SJSA1 (cell line): ENCODE measurements at regions not wholly inside any gene's neighbourhood (a gene's known extent, or its start where the extent isn't known, plus 50 kb on each side); places are given as distances from the start of the nearest gene placed in this dataset.

Experiments used
- DNase-seq, 2 experiments: peaks; one replicate each; pipeline ENCODE4 v3.0.0-alpha.2; 2015 to 2020; ENCODE audit warnings: low spot score in 2 of 2, low read depth in 1 of 2
- H3K27ac ChIP-seq: fragments of 250-450 bp; sonication (Bioruptor Pico); 2 replicates; pipeline ENCODE4 v1.5.1; 2020; ENCODE audit warnings: mild to moderate bottlenecking, moderate library complexity
- H3K27me3 ChIP-seq: fragments of 250-450 bp; sonication (Bioruptor Pico); replicated peaks from 2 replicates; pipeline ENCODE4 v1.5.1; 2020; ENCODE audit warnings: mild to moderate bottlenecking, moderate library complexity
- H3K36me3 ChIP-seq: fragments of 250-450 bp; sonication (Bioruptor Pico); 2 replicates; pipeline ENCODE4 v1.5.1; 2020; ENCODE audit warnings: mild to moderate bottlenecking
- H3K4me1 ChIP-seq: fragments of 250-450 bp; sonication (Bioruptor Pico); replicated peaks from 2 replicates; pipeline ENCODE4 v1.6.1; 2021; ENCODE audit warnings: mild to moderate bottlenecking
- H3K4me3 ChIP-seq: fragments of 250-450 bp; sonication (Bioruptor Pico); 2 replicates; pipeline ENCODE4 v1.5.1; 2020; ENCODE audit warnings: mild to moderate bottlenecking
- H3K9me3 ChIP-seq: fragments of 250-450 bp; sonication (Bioruptor Pico); replicated peaks from 2 replicates; pipeline ENCODE4 v1.5.1; 2020; ENCODE audit warnings: mild to moderate bottlenecking

DNA sequence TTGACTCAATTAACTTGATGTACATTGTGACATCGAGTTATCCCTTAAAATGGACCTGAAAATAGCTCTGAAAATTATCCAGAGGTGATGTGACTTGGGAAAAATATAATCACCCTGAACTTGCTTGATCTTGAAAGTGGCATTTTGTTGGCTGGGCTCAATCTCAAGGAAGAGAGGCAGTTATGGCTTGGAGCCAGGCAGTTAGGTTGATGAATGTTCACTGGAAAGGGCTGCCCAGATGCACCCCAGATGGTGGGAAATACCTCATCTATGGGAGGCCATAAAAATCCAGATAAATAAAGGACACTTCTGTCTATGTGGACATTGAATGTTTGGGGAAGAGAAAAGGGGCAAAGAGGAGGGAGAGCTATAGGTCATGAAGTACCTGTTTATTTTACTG is 55.7 kb upstream of the OR5AN1 start:
- Histone ChIP-seq H3K4me3 (no peak overlapping the region), H3K27ac (no peak overlapping the region), H3K4me1 (no peaks in the 10 kb centered on the region), H3K27me3 (no peaks in the 10 kb centered on the region), H3K9me3 (no peaks in the 10 kb centered on the region), H3K36me3 (no peaks in the 10 kb centered on the region)
- no peak for DNase-seq

DNA sequence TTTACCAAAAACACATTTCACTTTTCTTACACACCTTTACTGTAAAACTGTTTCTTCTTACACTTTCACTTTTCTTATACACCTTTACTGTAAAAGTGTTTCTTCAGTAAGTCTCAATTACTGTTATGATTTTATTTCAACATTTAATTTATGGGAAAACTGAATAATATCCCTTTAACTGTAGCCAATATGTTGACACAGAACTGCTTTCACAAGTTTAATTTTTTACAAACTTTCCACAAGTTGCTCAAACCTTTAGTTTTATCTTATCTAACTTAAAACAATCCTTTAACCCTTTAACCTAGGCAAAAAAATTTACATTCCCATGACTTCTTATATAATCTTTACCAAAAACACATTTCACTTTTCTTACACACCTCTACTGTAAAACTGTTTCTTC is 63.3 kb upstream of the OR5AN1 start:
- H3K4me3 ChIP-seq: no peak overlapping the region
- no peaks in the 10 kb centered on the region; the same call in 1 of the 2 replicates for H3K9me3 ChIP-seq
- no peak overlapping the region for H3K27ac ChIP-seq
- no peaks in the 10 kb centered on the region for H3K4me1 ChIP-seq
- peaks cover 6% of the 10 kb centered on the region for H3K27me3 ChIP-seq
- no peak for DNase-seq
- H3K36me3 ChIP-seq: no peaks in the 10 kb centered on the region

GRCh38 chr11:59292611-59293010 is 66.1 kb upstream of the OR5AN1 start:
- Histone ChIP-seq H3K27ac (no peak overlapping the region), H3K4me3 (no peak overlapping the region), H3K27me3 (peaks cover 6% of the 10 kb centered on the region), H3K4me1 (no peaks in the 10 kb centered on the region), H3K9me3 (no peaks in the 10 kb centered on the region; the same call in 1 of the 2 replicates), H3K36me3 (no peaks in the 10 kb centered on the region)
- DNase-seq: no peak

- Histone ChIP-seq H3K36me3 (no peaks in the 10 kb centered on the region), H3K4me3 (no peak overlapping the region), H3K27ac (no peak overlapping the region), H3K9me3 (no peaks in the 10 kb centered on the region), H3K27me3 (no peaks in the 10 kb centered on the region; the same call in none of the 2 replicates), H3K4me1 (no peaks in the 10 kb centered on the region)
- no peak for DNase-seq
Observed at GRCh38 chr11:59291228-59291627, 67.5 kb upstream of the OR5AN1 start.

DNA sequence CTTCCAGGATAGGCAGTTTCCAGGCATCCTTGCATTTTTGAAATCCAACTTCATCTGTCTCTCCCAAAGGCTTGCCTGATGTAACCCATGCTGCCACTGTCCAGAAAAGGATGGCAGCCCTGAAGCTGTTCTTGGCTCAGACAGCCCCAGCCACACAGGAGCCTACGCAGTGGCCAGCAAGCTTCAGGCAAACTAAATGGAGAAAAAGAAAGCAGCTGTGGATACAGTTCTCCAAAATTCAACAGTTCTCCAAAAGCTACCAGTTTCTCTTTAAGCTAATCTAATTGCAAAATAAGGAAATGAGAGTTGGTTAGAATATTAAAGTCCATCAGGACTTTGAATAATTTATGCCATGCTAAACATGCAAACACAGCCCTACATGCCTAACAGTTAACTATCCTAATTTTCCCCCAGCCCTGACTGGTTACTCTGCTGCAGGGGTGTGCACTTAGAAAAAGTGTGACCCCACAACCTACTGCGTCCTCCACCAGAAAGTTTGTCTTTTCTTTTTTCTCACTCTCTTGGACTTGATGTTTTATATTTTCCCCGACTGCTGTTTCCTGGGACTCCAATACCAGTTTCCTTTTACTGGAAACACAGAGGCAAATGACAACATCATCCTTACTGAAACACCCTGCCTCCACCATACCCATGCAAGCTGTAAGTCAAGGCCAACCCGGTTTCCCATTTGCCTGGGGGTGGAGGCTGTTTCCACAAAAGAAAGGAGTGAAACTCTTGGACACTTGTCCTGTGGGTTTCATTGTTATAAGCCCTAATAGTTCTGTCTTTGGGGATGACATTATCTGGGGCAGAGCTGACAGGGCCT is 69.1 kb upstream of the OR5AN1 start:
- no peak for DNase-seq
- Histone ChIP-seq H3K9me3 (no peaks in the 10 kb centered on the region), H3K27ac (no peak overlapping the region), H3K4me1 (no peaks in the 10 kb centered on the region), H3K27me3 (no peaks in the 10 kb centered on the region; the same call in 1 of the 2 replicates), H3K36me3 (no peaks in the 10 kb centered on the region), H3K4me3 (no peak overlapping the region)

DNA sequence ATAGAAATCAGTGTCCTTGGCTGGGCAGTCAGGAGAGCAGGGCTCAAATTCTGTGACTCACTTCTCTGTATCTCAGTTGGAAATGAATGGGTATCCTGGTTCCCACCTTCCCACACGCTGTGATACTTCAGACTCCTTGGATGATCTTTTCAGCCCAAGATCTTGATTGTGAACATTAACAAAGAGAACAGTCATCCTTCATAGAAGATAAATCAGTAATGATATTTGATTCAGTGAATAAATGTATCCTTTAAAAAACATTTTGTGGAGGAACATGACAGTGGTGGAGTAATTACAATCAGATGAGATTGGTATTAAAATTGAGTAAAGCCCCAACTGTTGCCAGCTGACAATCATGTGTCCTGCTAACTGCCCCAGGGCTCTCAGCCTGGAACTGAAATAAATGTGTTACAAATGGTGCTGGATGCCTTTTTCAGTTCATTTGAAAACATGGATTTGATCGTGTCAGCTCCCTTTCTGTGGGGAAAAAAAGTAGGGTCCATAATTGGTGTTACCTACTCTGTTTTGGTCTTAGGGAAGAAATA is 72.9 kb upstream of the OR5AN1 start:
- no peak overlapping the region for H3K4me3 ChIP-seq
- no peaks in the 10 kb centered on the region for H3K9me3 ChIP-seq
- H3K27me3 ChIP-seq: no peaks in the 10 kb centered on the region
- H3K4me1 ChIP-seq: no peaks in the 10 kb centered on the region
- no peaks in the 10 kb centered on the region for H3K36me3 ChIP-seq
- H3K27ac ChIP-seq: no peak overlapping the region
- DNase-seq: no peak

GRCh38 chr11:59284773-59285129 is 72.0 kb upstream of the MPEG1 start:
- H3K27me3 ChIP-seq: no peaks in the 10 kb centered on the region
- no peaks in the 10 kb centered on the region for H3K36me3 ChIP-seq
- H3K4me3 ChIP-seq: no peak overlapping the region
- H3K4me1 ChIP-seq: no peaks in the 10 kb centered on the region
- no peak overlapping the region for H3K27ac ChIP-seq
- no peaks in the 10 kb centered on the region for H3K9me3 ChIP-seq
- DNase-seq: no peak

DNA sequence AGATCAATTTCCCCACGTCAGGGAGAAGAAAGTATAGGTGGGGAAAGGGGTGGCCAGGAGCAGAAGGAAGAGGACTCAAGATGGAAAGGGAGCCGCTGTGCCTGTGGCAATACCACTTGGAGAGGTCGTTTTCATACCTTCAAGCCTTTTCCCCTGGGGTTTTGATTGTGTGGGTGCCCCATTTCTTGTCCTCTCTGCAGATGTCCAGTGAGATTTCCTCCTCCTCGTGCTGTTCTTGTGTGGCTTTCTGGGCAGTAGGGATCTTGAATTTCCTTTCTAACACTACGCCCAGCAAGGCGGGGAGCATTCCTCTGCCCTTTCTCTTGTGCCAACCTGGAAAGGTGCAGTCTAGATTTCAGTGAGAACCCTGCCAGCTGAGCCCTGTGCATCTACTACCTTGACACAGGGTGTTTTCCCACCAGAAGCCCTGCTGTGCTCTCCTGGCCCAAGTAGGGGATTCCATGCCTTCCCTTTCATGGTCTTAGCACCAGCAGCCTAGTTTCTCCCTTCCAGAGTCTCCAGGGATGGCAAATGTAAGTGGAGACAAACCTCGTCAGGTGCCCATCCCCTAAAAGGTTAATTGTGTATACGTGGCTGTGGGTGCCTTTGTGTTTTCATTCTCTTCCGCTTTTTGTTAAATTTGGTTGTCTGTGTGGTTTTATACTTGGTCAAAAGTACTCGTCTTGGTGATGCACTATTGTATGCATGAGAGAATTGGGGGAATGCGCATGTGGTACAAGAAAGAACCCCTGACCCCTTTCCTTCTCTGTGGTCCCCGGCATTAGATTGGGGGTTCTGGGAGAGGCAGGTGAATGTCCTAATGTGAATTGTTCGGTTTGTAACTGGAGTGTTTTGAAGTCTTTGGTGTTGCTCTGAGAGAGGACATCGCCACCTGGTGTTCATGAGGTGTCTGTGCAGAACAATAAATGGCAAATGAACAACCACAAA is 71.4 kb upstream of the MPEG1 start:
- Histone ChIP-seq H3K4me1 (no peaks in the 10 kb centered on the region), H3K27ac (no peak overlapping the region), H3K27me3 (no peaks in the 10 kb centered on the region), H3K36me3 (no peaks in the 10 kb centered on the region), H3K9me3 (no peaks in the 10 kb centered on the region), H3K4me3 (no peak overlapping the region)
- DNase-seq: peak in 1 of 2 experiments; percentile 50

DNA sequence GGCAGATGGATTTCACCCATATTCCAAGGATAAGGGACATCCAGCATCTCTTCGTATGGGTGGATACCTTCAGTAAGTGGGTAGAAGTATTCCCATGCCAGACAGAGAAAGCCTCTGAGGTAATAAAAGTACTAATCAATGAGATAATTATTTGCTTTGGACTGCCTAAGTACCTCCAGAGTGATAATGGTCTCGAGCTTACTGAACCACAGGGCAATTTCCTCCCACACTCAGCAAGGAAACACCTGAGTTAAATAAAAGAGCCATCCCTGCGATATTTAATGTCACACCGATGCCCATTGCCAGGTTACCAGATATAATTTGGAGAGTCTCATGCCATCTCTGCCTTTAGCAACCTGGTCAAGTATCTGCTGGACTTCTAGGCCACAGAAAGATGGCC is 70.6 kb upstream of the MPEG1 start:
- Histone ChIP-seq H3K27me3 (no peaks in the 10 kb centered on the region), H3K27ac (no peak overlapping the region), H3K4me1 (no peaks in the 10 kb centered on the region), H3K9me3 (no peaks in the 10 kb centered on the region), H3K4me3 (no peak overlapping the region), H3K36me3 (no peaks in the 10 kb centered on the region)
- no peak for DNase-seq

- Histone ChIP-seq H3K4me1 (no peaks in the 10 kb centered on the region), H3K27me3 (no peaks in the 10 kb centered on the region), H3K36me3 (no peaks in the 10 kb centered on the region), H3K27ac (no peak overlapping the region), H3K4me3 (no peak overlapping the region), H3K9me3 (no peaks in the 10 kb centered on the region)
- no peak for DNase-seq
Observed at GRCh38 chr11:59281177-59281576, 68.5 kb upstream of the MPEG1 start.

GRCh38 chr11:59273373-59273841 is 60.7 kb upstream of the MPEG1 start:
- no peak for DNase-seq
- Histone ChIP-seq H3K27me3 (no peaks in the 10 kb centered on the region), H3K27ac (no peak overlapping the region), H3K4me1 (peaks cover 33% of the 10 kb centered on the region), H3K36me3 (no peaks in the 10 kb centered on the region), H3K9me3 (no peaks in the 10 kb centered on the region), H3K4me3 (no peak overlapping the region)

DNA sequence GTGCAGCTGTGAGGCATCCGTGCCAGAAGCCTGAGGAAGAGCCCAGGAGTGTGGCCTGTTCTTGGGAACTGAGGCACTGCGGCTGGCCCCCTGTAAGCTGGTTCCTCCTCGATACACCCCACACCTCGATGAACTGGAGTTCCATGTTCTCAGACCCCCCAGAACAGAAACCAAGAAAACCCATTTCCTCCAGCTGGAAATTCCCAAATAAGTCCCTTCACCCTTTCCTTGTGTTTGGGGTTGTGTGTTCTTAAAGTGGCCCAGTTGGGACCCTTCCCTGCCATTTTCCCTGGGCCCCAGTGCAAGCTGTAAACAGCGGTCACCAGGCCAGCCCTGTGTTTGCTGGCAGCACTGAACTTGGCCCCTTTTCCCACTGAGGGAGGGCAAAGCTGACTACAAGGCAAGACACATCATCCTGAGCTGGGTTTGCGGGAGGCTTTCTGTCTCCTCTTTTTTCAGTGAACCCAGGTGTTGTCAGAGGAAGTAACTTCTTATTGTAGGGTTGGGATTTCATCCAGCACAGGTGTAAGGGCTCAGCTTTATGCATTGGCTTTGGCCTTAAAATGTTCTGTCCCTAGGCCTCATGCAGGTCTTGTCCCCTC is 60.1 kb upstream of the MPEG1 start:
- Histone ChIP-seq H3K27me3 (no peaks in the 10 kb centered on the region), H3K27ac (no peak overlapping the region), H3K9me3 (no peaks in the 10 kb centered on the region), H3K4me1 (peaks cover 38% of the 10 kb centered on the region), H3K4me3 (no peak overlapping the region), H3K36me3 (no peaks in the 10 kb centered on the region)
- DNase-seq: no peak

DNA sequence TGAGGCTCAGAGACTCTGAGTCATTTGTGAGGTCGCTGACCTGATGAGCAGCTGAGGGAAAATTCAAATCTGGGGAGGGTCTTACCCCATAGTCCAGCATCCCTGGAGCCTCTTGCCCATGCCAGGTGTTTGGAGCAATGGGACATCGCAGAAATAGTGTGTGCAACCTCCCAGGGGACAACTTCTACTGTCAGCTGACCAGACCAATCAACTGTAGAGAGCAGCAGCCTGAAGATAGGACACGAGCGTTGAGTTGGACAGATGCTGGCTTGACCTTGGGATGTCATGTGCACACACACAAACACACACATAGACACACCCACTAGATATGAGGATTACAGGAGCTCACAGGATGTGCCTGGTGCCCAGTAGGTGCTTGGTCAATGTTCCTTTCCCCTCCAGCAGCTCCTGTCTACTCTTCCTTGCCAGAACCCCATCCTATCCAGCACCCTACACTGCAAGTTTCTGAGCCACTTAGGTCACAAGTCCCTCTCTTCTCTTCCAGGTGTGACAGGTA is 59.1 kb upstream of the MPEG1 start:
- Histone ChIP-seq H3K9me3 (no peaks in the 10 kb centered on the region), H3K4me3 (no peak overlapping the region), H3K4me1 (peaks cover 48% of the 10 kb centered on the region), H3K36me3 (no peaks in the 10 kb centered on the region), H3K27ac (no peak overlapping the region), H3K27me3 (no peaks in the 10 kb centered on the region)
- DNase-seq: no peak
